Activated T-helper 2 cell treated with anti-CD3 and anti-CD28 coated beads, Interferon-gamma antibody, Interleukin-2, Interleukin-4, amounts not matched to agents 10 μg/mL and 5 μg/mL and 100 μg/mL, durations not matched to agents 14 hours and 24 hours and 36 hours (primary cell): ENCODE measurements at regions not wholly inside any gene's neighbourhood (a gene's known extent, or its start where the extent isn't known, plus 50 kb on each side); places are given as distances from the start of the nearest gene placed in this dataset.
"Not testable (repeated sequence)": the region's sequence is repeated elsewhere in the genome, so short reads cannot be mapped to it uniquely, and the experiment has no call there.

Experiments
- DNase-seq: peaks from one replicate; pipeline ENCODE4 v3.0.0; 2021; ENCODE audit warnings: low spot score
- H3K27ac Mint-ChIP-seq: one replicate; pipeline ENCODE4 v1.8.0; 2021; ENCODE audit warnings: mixed read lengths
- H3K27me3 Mint-ChIP-seq: one replicate; pipeline ENCODE4 v1.8.0; 2021; ENCODE audit warnings: low read depth, mixed read lengths
- H3K36me3 Mint-ChIP-seq: one replicate; pipeline ENCODE4 v1.8.0; 2021; ENCODE audit warnings: low read depth, mixed read lengths
- H3K4me1 Mint-ChIP-seq: one replicate; pipeline ENCODE4 v1.8.0; 2021; ENCODE audit warnings: low read depth, mixed read lengths
- H3K4me3 Mint-ChIP-seq: one replicate; pipeline ENCODE4 v1.8.0; 2021; ENCODE audit warnings: low read depth, mild to moderate bottlenecking, moderate library complexity, mixed read lengths
- H3K9me3 Mint-ChIP-seq: one replicate; pipeline ENCODE4 v1.8.0; 2021; ENCODE audit warnings: mixed read lengths
- intact Hi-C: fragments of 100-400 bp; cut with micrococcal nuclease; formaldehyde crosslinking; loops from one replicate; pipeline ENCODE4 v1.15.1; 2023

GRCh38 chr1:199218065-199218464 is 579.2 kb downstream of the PTPRC start:
- Mint-ChIP-seq H3K9me3 (peaks cover 5% of the 10 kb centered on the region), H3K36me3 (no peaks in the 10 kb centered on the region), H3K4me1 (peaks cover 4% of the 10 kb centered on the region), H3K27me3 (peaks cover 17% of the 10 kb centered on the region), H3K4me3 (no peak overlapping the region), H3K27ac (no peak overlapping the region)
- DNase-seq = no peak
- intact Hi-C loops = no loop called here

DNA sequence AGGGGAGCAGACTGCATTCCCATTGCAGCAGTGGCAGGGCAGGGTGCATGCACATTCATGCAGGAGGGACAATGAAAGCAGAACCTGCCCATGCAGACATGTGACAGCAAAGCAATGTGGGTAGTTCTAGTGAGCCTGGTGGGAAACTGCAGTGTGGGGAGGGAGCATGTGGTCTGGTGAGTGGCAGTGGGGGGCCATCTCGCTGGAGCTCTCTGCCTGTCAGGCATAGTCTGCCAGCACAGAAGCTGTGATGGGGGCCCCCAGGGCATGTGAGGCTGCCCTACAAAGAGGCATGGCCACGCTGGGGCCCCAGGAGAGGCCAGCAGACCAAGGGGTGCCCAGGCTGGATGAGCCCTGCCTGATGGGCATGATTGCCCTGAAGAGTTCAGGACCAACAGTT is 579.7 kb downstream of the PTPRC start:
- H3K9me3 Mint-ChIP-seq = peaks cover 5% of the 10 kb centered on the region
- peaks cover 4% of the 10 kb centered on the region for H3K4me1 Mint-ChIP-seq
- no peaks in the 10 kb centered on the region for H3K36me3 Mint-ChIP-seq
- H3K27ac Mint-ChIP-seq = no peak overlapping the region
- DNase-seq = no peak
- intact Hi-C loops = no loop called here
- H3K4me3 Mint-ChIP-seq = no peak overlapping the region
- H3K27me3 Mint-ChIP-seq = peaks cover 17% of the 10 kb centered on the region

GRCh38 chr1:199220031-199220430 is 581.2 kb downstream of the PTPRC start:
- Mint-ChIP-seq H3K4me1 (peaks cover 4% of the 10 kb centered on the region), H3K9me3 (peaks cover 5% of the 10 kb centered on the region), H3K4me3 (no peak overlapping the region), H3K27ac (no peak overlapping the region), H3K36me3 (no peaks in the 10 kb centered on the region), H3K27me3 (peaks cover 13% of the 10 kb centered on the region)
- intact Hi-C loops = loop anchor here (10.0 kb wide), 1 partner anchor 185 kb away; no protein-coding TSS in a partner anchor
- DNase-seq = no peak

DNA sequence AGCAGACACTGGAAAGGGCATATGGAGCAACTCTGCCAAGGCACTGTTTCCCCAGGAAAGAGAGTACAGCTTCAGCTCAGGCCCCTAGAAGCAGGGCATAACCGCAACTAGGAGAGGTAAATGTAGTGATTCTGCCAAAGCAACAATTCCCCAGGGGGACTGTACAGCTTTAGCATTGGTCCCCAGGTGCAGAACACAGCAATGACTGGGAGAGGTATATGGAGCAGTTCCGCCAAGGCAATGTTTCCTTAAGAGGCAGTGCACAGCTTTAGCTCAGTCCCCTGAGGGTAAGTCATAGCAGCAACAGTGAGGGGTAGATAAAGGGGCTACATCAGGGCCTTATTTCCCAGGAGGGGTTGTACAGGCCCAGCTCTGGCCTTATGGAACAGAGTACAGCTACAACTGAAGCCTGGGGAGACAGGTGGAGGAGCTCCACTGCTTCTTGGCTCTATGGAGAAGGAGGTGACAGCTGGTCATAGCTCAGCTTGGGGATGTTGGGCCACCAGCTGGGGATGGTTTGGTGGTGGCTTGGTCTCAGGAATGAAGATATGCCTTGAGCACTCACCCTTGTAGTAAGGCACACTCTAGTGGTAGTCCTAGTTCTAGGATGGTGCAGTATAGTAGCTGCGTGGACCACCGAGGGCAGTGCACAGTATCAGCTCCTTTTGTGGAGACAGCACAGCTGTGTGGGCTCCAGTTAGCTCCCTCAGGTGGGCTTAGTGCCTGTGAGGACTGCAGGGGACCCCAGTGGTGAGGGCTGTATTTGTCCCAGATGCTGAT is 582.7 kb downstream of the PTPRC start:
- no peak for DNase-seq
- Mint-ChIP-seq H3K4me1 (peaks cover 18% of the 10 kb centered on the region), H3K27me3 (peaks cover 3% of the 10 kb centered on the region), H3K27ac (no peak overlapping the region), H3K4me3 (no peak overlapping the region), H3K9me3 (no peaks in the 10 kb centered on the region), H3K36me3 (no peaks in the 10 kb centered on the region)
- intact Hi-C loops = loop anchor here (10.0 kb wide), 1 partner anchor 187 kb away; no protein-coding TSS in a partner anchor

DNA sequence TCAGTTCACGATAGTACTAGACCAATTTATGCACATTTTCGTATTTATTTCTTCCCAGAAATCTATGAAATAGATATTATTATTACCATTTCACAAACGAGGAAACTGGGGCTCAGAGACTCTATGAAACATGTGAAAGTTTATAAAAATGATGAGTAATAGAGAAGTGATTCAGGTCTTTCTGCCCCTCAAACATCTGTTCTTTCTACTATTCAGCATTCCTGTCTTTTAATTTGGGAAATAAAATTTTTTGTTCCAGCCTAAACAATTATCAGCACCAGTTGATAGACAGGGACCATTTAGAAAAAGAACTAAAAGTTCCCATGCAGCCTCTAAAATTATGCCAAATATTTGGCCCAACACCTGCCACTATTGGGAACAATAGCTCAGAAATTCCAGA is 585.1 kb downstream of the PTPRC start:
- no peaks in the 10 kb centered on the region for H3K27me3 Mint-ChIP-seq
- DNase-seq = no peak
- H3K4me3 Mint-ChIP-seq = no peak overlapping the region
- H3K36me3 Mint-ChIP-seq = no peaks in the 10 kb centered on the region
- intact Hi-C loops = loop anchor here (10.0 kb wide), 1 partner anchor 189 kb away; no protein-coding TSS in a partner anchor
- no peaks in the 10 kb centered on the region for H3K9me3 Mint-ChIP-seq
- H3K4me1 Mint-ChIP-seq = peaks cover 22% of the 10 kb centered on the region
- no peak overlapping the region for H3K27ac Mint-ChIP-seq

DNA sequence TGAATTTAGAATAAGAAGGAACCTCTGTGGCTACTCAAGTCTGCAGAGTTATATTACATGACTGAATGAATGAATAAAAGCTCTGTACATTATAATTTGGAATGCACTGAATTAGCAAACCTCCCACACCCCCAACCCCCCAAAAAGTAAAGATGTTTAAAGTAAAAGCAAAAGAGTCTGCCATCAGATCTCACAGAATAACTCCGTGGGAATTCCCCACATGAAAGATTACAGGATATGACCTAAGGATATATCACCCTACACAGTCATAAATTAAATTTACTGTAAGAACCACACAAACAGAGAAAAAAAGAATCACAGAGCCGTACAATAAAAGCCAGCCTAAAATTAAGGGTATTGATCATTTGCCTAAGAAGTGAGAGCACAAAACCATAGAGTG is 587.3 kb downstream of the PTPRC start:
- Mint-ChIP-seq H3K4me1 (peaks cover 18% of the 10 kb centered on the region), H3K27ac (peak overlapping the region; percentile 1), H3K9me3 (no peaks in the 10 kb centered on the region), H3K36me3 (no peaks in the 10 kb centered on the region), H3K27me3 (peaks cover 3% of the 10 kb centered on the region), H3K4me3 (peak overlapping the region; percentile 6)
- intact Hi-C loops = loop anchor here (1.0 to 10.0 kb wide), 4 partner anchors 53 to 491 kb away; no protein-coding TSS in a partner anchor
- DNase-seq = no peak

DNA sequence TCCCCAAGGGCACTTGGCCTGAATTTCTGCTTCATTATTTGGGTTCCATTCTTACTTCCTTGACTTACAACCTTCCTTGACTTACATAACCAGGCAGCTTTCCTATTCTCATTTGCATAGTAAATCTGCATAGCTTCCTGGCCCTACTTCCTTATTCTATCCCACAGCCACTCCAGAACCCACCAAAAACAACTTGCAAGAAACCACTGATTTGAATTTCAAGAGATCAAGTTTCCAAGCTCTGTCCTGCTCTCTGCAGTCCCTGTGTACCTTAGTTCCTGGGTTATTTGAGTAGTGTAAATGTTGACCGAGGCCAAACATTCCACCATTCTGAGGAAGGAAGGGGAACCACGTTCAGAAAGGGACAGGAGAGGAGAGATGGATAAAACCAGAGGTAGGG is 603.3 kb downstream of the PTPRC start:
- no peak overlapping the region for H3K27ac Mint-ChIP-seq
- H3K36me3 Mint-ChIP-seq = no peaks in the 10 kb centered on the region
- no peaks in the 10 kb centered on the region for H3K9me3 Mint-ChIP-seq
- H3K4me3 Mint-ChIP-seq = no peak overlapping the region
- peaks cover 9% of the 10 kb centered on the region for H3K4me1 Mint-ChIP-seq
- no peak for DNase-seq
- intact Hi-C loops = loop anchor here (5.0 kb wide), 1 partner anchor 130 kb away; no protein-coding TSS in a partner anchor
- H3K27me3 Mint-ChIP-seq = peaks cover 25% of the 10 kb centered on the region

- no peaks in the 10 kb centered on the region for H3K36me3 Mint-ChIP-seq
- no peaks in the 10 kb centered on the region for H3K9me3 Mint-ChIP-seq
- H3K4me1 Mint-ChIP-seq = peaks cover 9% of the 10 kb centered on the region
- no peak overlapping the region for H3K27ac Mint-ChIP-seq
- intact Hi-C loops = loop anchor here (5.0 kb wide), 1 partner anchor 130 kb away; no protein-coding TSS in a partner anchor
- no peak overlapping the region for H3K4me3 Mint-ChIP-seq
- peaks cover 30% of the 10 kb centered on the region for H3K27me3 Mint-ChIP-seq
- DNase-seq = no peak
Measured at GRCh38 chr1:199242601-199243000, 603.8 kb downstream of the PTPRC start.

DNA sequence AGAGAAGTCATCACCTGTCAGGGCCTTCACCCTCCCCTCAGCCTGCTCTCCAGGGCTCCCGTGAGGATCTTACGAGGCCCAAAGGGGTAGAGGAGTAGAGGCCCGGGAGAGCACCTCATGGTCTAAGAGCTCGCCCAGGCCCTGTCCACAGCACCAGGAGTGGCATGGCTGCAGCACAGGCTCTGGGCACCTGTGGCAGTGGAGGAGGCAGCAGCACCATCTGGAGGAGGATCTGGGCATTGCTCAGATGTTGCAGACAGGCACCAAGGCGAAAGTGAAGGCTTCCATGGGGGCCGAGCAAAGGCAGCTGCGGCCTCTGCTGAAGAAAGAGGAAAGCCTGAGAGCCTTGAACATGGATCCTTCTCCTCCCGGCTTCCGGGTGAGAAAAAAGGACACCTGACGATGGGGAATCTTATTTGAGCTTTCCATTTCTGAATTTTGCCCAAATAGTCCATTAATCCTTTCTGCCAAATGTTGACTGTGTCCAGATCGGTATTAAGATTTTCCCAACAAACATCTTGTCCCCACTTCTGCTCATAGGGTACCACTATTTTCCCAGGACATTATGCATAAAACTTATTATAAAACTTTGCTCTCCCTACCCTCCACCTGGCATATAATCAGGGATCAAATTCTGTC is 604.7 kb downstream of the PTPRC start:
- Mint-ChIP-seq H3K36me3 (no peaks in the 10 kb centered on the region), H3K9me3 (no peaks in the 10 kb centered on the region), H3K4me1 (peaks cover 9% of the 10 kb centered on the region), H3K4me3 (no peak overlapping the region), H3K27ac (no peak overlapping the region), H3K27me3 (peaks cover 36% of the 10 kb centered on the region)
- intact Hi-C loops = loop anchor here (1.0 to 5.0 kb wide), 3 partner anchors 131 to 472 kb away; no protein-coding TSS in a partner anchor
- DNase-seq = peak; percentile 67

GRCh38 chr1:199245946-199246345 is 607.1 kb downstream of the PTPRC start:
- Mint-ChIP-seq H3K27me3 (peaks cover 44% of the 10 kb centered on the region), H3K36me3 (no peaks in the 10 kb centered on the region), H3K4me3 (no peak overlapping the region), H3K4me1 (peaks cover 9% of the 10 kb centered on the region), H3K9me3 (no peaks in the 10 kb centered on the region), H3K27ac (no peak overlapping the region)
- no peak for DNase-seq
- intact Hi-C loops = no loop called here

DNA sequence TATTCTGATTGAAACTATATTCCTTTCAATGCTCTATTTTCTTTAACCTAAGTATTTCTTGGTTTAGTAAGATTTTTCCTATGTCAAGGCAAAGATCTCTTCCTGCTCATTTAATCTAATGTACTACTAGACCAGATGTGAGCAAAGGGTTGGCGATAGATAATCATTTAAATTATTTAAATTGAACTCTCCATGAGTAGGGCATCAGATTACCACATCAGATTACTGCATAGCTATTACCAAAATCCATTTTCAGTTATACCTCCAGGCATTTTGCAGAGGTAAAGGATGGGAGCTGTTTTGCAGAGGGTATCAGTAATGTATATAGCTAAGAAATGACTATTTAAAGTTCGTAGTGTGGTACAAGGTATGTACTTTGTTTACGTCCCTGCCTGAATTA is 607.9 kb downstream of the PTPRC start:
- Mint-ChIP-seq H3K36me3 (no peaks in the 10 kb centered on the region), H3K27ac (no peak overlapping the region), H3K9me3 (no peaks in the 10 kb centered on the region), H3K27me3 (peaks cover 44% of the 10 kb centered on the region), H3K4me1 (peaks cover 9% of the 10 kb centered on the region), H3K4me3 (no peak overlapping the region)
- DNase-seq = no peak
- intact Hi-C loops = no loop called here

GRCh38 chr1:199247891-199248290 is 609.1 kb downstream of the PTPRC start:
- no peak for DNase-seq
- intact Hi-C loops = no loop called here
- Mint-ChIP-seq H3K27me3 (peaks cover 46% of the 10 kb centered on the region), H3K4me1 (peaks cover 5% of the 10 kb centered on the region), H3K9me3 (no peaks in the 10 kb centered on the region), H3K27ac (no peak overlapping the region), H3K36me3 (no peaks in the 10 kb centered on the region), H3K4me3 (no peak overlapping the region)

GRCh38 chr1:199254040-199254439 is 615.2 kb downstream of the PTPRC start:
- DNase-seq, H3K4me1 Mint-ChIP-seq, intact Hi-C loops, H3K36me3 Mint-ChIP-seq, H3K27ac Mint-ChIP-seq, H3K4me3 Mint-ChIP-seq: not testable (repeated sequence)
- peaks cover 43% of the 10 kb centered on the region for H3K27me3 Mint-ChIP-seq
- peaks cover 15% of the 10 kb centered on the region for H3K9me3 Mint-ChIP-seq
